ENCODE measurements at regions not wholly inside any gene's neighbourhood (a gene's known extent, or its start where the extent isn't known, plus 50 kb on each side); places are given as distances from the start of the nearest gene placed in this dataset.

DNA sequence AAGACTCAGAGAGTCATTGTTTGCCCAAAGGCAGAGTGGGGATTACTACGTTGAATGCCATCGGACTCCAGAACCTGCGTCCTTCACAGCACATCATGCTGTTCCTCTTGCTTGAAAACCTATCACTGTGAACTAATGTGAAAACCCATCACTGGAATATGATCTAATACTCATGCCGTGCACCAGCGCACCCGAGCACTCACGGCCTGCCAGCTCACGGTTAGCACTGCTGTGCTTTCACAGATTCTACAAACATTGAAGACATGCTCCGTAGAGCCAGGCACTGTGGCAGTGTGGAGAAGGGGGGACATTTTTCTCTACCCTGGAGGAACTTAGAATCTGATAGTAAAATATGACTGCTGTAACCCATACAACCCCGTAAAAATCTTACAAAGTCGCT, 350.4 kb downstream of the C16orf95 start:
- no peaks in the 10 kb centered on the region for H3K4me1 Mint-ChIP-seq (ENCODE audit: low read depth, unreplicated experiment)
- Histone ChIP-seq H3K4me1 (ENCODE audit: insufficient read depth, low read length) (no peaks in the 10 kb centered on the region), H2AFZ (ENCODE audit: low read depth, low read length) (no peak overlapping the region), H3K27me3 (ENCODE audit: insufficient read depth, low read length) (no peaks in the 10 kb centered on the region), H3K79me2 (ENCODE audit: insufficient read depth, low read length) (no peaks in the 10 kb centered on the region), H4K20me1 (ENCODE audit: insufficient read depth, low read length) (no peaks in the 10 kb centered on the region), H3K36me3 (ENCODE audit: insufficient read depth, low read length) (no peaks in the 10 kb centered on the region), H3K9ac (ENCODE audit: low read length) (no peak overlapping the region), H3K4me3 (ENCODE audit: insufficient read depth, low read depth, low read length) (no peak overlapping the region), H3K4me2 (ENCODE audit: low read length) (no peak overlapping the region), H3K27ac (ENCODE audit: low read depth, low read length) (no peak overlapping the region), H3K9me3 (ENCODE audit: insufficient read depth, low read depth, low read length) (no peaks in the 10 kb centered on the region)
- H3K36me3 Mint-ChIP-seq (ENCODE audit: low read depth, unreplicated experiment): peaks cover 4% of the 10 kb centered on the region
- H3K9me3 Mint-ChIP-seq (ENCODE audit: unreplicated experiment): peaks cover 15% of the 10 kb centered on the region
- TF ChIP-seq, protein P1, sequence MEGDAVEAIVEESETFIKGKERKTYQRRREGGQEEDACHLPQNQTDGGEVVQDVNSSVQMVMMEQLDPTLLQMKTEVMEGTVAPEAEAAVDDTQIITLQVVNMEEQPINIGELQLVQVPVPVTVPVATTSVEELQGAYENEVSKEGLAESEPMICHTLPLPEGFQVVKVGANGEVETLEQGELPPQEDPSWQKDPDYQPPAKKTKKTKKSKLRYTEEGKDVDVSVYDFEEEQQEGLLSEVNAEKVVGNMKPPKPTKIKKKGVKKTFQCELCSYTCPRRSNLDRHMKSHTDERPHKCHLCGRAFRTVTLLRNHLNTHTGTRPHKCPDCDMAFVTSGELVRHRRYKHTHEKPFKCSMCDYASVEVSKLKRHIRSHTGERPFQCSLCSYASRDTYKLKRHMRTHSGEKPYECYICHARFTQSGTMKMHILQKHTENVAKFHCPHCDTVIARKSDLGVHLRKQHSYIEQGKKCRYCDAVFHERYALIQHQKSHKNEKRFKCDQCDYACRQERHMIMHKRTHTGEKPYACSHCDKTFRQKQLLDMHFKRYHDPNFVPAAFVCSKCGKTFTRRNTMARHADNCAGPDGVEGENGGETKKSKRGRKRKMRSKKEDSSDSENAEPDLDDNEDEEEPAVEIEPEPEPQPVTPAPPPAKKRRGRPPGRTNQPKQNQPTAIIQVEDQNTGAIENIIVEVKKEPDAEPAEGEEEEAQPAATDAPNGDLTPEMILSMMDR (IDR thresholded peaks at IDR 0.05; ENCODE audit: insufficient read depth, low read depth, low read length): no peak
- no peak for TF ChIP-seq EZH2 (IDR thresholded peaks at IDR 0.05; ENCODE audit: insufficient read depth, low read length)
- no peak overlapping the region for H3K27ac Mint-ChIP-seq (ENCODE audit: unreplicated experiment)
- H3K27me3 Mint-ChIP-seq (ENCODE audit: low read depth, unreplicated experiment): peaks cover 51% of the 10 kb centered on the region
- no peak overlapping the region for H3K4me3 Mint-ChIP-seq (ENCODE audit: unreplicated experiment)
- FAIRE-seq: no peak
- no peak for DNase-seq (ENCODE audit: low read depth)

DNA sequence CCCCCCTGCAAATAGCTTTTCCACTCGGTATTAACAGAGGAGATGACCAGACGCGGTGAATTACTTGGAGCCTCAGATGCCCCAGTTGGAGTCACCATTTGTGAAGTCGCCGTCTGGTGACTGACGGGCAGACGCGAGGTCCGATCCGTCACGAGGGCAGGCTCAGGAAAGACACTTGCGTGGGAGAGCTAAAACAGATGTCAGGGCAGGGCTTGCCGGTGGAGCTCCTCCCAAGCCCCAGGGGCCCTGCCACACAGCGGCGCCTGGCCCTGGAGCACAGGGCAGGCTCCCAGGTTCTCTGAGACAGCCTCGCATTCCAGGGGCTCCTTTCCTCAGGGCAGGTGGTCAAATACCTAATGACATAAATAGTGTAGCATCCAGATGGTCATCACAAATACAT, 348.3 kb downstream of the C16orf95 start:
- Histone ChIP-seq H3K9ac (ENCODE audit: low read length) (no peak overlapping the region), H3K9me3 (ENCODE audit: insufficient read depth, low read depth, low read length) (peaks cover under 1% of the 10 kb centered on the region), H4K20me1 (ENCODE audit: insufficient read depth, low read length) (no peaks in the 10 kb centered on the region), H3K4me1 (ENCODE audit: insufficient read depth, low read length) (no peaks in the 10 kb centered on the region), H2AFZ (ENCODE audit: low read depth, low read length) (no peak overlapping the region), H3K4me3 (ENCODE audit: insufficient read depth, low read depth, low read length) (no peak overlapping the region), H3K36me3 (ENCODE audit: insufficient read depth, low read length) (no peaks in the 10 kb centered on the region), H3K79me2 (ENCODE audit: insufficient read depth, low read length) (no peaks in the 10 kb centered on the region), H3K27ac (ENCODE audit: low read depth, low read length) (no peak overlapping the region), H3K4me2 (ENCODE audit: low read length) (no peak overlapping the region), H3K27me3 (ENCODE audit: insufficient read depth, low read length) (no peaks in the 10 kb centered on the region)
- TF ChIP-seq, protein P1 (IDR thresholded peaks at IDR 0.05; ENCODE audit: insufficient read depth, low read depth, low read length): no peak
- TF ChIP-seq EZH2 (IDR thresholded peaks at IDR 0.05; ENCODE audit: insufficient read depth, low read length): no peak
- no peak for FAIRE-seq
- Mint-ChIP-seq H3K4me3 (ENCODE audit: unreplicated experiment) (no peak overlapping the region), H3K4me1 (ENCODE audit: low read depth, unreplicated experiment) (no peaks in the 10 kb centered on the region), H3K9me3 (ENCODE audit: unreplicated experiment) (peaks cover 14% of the 10 kb centered on the region), H3K27me3 (ENCODE audit: low read depth, unreplicated experiment) (peaks cover 36% of the 10 kb centered on the region), H3K36me3 (ENCODE audit: low read depth, unreplicated experiment) (peaks cover 4% of the 10 kb centered on the region), H3K27ac (ENCODE audit: unreplicated experiment) (no peak overlapping the region)
- no peak for DNase-seq (ENCODE audit: low read depth)

DNA sequence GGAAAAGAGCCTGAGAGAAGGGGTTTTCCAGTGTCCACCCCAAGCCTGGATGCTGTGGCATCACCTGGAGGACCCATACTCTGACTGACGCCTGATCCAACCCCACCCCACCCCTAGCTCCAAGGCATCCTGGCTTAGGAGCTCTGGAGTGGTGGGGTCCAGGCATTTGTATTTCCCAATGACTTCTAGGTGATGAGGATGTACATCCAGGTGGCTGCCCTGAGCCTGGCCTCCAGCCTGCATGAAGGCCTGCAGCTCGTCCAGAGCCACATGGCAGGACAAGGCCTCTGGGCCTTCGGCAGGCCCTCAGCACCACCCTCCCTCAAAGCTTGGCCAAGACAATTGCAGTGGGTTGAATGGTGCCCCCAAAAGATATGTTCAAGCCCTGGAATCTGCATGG, 347.5 kb downstream of the C16orf95 start:
- H3K79me2 ChIP-seq (ENCODE audit: insufficient read depth, low read length): no peaks in the 10 kb centered on the region
- H3K9me3 Mint-ChIP-seq (ENCODE audit: unreplicated experiment): peaks cover 14% of the 10 kb centered on the region
- peaks cover 32% of the 10 kb centered on the region for H3K27me3 Mint-ChIP-seq (ENCODE audit: low read depth, unreplicated experiment)
- H3K4me3 ChIP-seq (ENCODE audit: insufficient read depth, low read depth, low read length): no peak overlapping the region
- peaks cover 4% of the 10 kb centered on the region for H3K36me3 Mint-ChIP-seq (ENCODE audit: low read depth, unreplicated experiment)
- no peaks in the 10 kb centered on the region for H3K4me1 Mint-ChIP-seq (ENCODE audit: low read depth, unreplicated experiment)
- H3K9me3 ChIP-seq (ENCODE audit: insufficient read depth, low read depth, low read length): peaks cover 5% of the 10 kb centered on the region
- no peak for DNase-seq (ENCODE audit: low read depth)
- H3K4me2 ChIP-seq (ENCODE audit: low read length): no peak overlapping the region
- no peak overlapping the region for H3K9ac ChIP-seq (ENCODE audit: low read length)
- H3K36me3 ChIP-seq (ENCODE audit: insufficient read depth, low read length): no peaks in the 10 kb centered on the region
- FAIRE-seq: no peak
- H3K27me3 ChIP-seq (ENCODE audit: insufficient read depth, low read length): no peaks in the 10 kb centered on the region
- H3K4me1 ChIP-seq (ENCODE audit: insufficient read depth, low read length): no peaks in the 10 kb centered on the region
- no peak overlapping the region for H3K27ac Mint-ChIP-seq (ENCODE audit: unreplicated experiment)
- no peak overlapping the region for H3K27ac ChIP-seq (ENCODE audit: low read depth, low read length)
- H2AFZ ChIP-seq (ENCODE audit: low read depth, low read length): no peak overlapping the region
- no peak for TF ChIP-seq EZH2 (IDR thresholded peaks at IDR 0.05; ENCODE audit: insufficient read depth, low read length)
- TF ChIP-seq, protein P1 (IDR thresholded peaks at IDR 0.05; ENCODE audit: insufficient read depth, low read depth, low read length): no peak
- no peaks in the 10 kb centered on the region for H4K20me1 ChIP-seq (ENCODE audit: insufficient read depth, low read length)
- no peak overlapping the region for H3K4me3 Mint-ChIP-seq (ENCODE audit: unreplicated experiment)

Measured in astrocyte (in vitro differentiated cells and primary cell).